ENCODE measurements at regions not wholly inside any gene's neighbourhood (a gene's known extent, or its start where the extent isn't known, plus 50 kb on each side); places are given as distances from the start of the nearest gene placed in this dataset.

DNA sequence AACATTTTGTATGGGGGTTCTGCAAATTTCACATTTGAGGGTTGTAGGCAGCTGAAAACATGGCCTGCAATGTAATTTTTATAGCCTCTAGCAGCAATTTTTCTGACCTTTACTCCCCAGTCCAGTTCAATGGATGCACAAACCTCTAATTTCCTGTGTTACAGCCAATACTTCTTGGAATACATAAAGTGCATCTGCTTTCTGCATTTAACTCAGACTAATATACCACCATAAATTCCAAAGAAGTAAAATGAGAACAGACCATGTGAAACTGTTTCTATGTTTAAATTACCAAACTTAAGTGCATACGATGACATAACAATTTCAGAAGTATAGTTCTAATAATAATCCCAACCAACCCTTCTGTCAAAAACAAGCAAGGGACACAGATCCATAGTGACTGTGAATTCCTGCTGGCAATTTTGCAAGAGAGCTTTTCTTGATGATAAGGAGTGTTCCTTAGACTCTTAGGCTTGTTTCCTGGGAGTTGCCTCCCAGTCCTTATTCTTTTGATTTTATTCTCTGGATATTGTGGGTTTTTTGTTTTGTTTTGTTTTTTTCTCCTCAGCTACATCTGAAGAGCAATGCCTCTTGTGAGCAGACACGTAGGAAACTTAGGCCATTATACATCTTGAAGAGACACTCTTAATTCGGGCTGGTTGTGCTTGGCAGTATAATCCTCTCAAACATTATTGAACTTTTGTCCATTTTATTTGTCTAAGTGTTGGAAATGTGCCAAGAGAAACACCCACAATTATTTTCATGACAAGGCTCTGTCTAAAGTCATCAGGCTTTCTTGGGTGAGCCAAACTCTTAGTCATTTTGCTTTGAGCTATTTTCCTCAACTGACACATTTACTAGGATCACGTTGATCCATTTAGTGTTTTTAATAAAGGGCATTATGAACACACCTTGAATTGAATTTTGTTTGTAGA, 51.3 kb upstream of the RERGL start:
- TF ChIP-seq CTCF (IDR thresholded peaks at IDR 0.05) (no peak), POLR2A (IDR thresholded peaks at IDR 0.05) (no peak)
- Histone ChIP-seq H3K27ac (no peak overlapping the region), H3K4me1 (no peaks in the 10 kb centered on the region), H3K9me3 (no peaks in the 10 kb centered on the region), H3K36me3 (no peaks in the 10 kb centered on the region), H3K27me3 (no peaks in the 10 kb centered on the region), H3K4me3 (no peak overlapping the region)
- intact Hi-C loops (cut with DNase I; ENCODE audit: low total_unique reads), result no loop called here
- DNase-seq, result no peak

DNA sequence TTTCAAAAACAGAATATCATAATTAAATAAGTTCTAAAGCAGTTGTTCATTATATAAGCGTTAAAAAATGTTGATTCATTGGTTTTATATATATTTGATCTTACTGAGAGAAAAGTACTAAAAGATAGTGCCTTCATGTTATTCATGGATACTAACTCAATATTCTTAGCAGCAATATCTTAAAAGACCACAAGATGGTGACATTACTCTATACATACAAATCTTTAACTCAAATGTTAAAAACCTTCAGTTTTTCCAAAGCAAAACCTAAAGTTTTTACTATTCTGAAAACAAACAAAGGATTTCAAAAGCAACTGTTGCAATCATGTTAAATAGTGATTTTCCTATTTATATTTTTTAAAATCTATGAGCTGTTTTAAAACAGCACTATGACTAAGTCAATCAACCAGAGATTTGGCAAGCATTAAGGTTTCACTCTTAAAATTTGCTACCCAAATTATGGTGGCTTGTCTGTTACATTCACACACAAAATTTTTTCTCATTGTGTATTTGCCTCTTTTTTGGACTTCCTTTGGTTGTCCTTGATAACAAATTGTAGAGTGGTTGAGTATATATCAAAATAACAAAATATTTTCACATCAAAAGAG, 50.1 kb upstream of the RERGL start:
- intact Hi-C loops (cut with DNase I; ENCODE audit: low total_unique reads), result no loop called here
- Histone ChIP-seq H3K27ac (no peak overlapping the region), H3K4me1 (no peaks in the 10 kb centered on the region), H3K9me3 (no peaks in the 10 kb centered on the region), H3K36me3 (no peaks in the 10 kb centered on the region), H3K4me3 (no peak overlapping the region), H3K27me3 (no peaks in the 10 kb centered on the region)
- TF ChIP-seq CTCF (IDR thresholded peaks at IDR 0.05) (peak; percentile 43 to 64 (median 52)), POLR2A (IDR thresholded peaks at IDR 0.05) (no peak)
- no peak for DNase-seq

Measured in uterus (tissue), 3 donors.